ENCODE measurements at regions not wholly inside any gene's neighbourhood (a gene's known extent, or its start where the extent isn't known, plus 50 kb on each side); places are given as distances from the start of the nearest gene placed in this dataset.
A peak's percentile ranks its signal among the peaks of the same experiment; 100 is the strongest.

GRCh38 chr12:46100551-46101484, 110.4 kb upstream of the SCAF11 start:
- Histone ChIP-seq H3K27me3 (ENCODE audit: control insufficient read depth, insufficient read depth, low read length) (no peaks in the 10 kb centered on the region), H3K36me3 (ENCODE audit: control insufficient read depth, insufficient read depth, low read length) (no peaks in the 10 kb centered on the region), H3K4me3 (ENCODE audit: low read depth, low read length) (no peak overlapping the region)
- no peak for TF ChIP-seq CTCF (IDR thresholded peaks at IDR 0.05; ENCODE audit: insufficient read depth, low read length, severe bottlenecking)
- no peak for FAIRE-seq
- DNase-seq (ENCODE audit: low read depth), result peak; percentile 61

DNA sequence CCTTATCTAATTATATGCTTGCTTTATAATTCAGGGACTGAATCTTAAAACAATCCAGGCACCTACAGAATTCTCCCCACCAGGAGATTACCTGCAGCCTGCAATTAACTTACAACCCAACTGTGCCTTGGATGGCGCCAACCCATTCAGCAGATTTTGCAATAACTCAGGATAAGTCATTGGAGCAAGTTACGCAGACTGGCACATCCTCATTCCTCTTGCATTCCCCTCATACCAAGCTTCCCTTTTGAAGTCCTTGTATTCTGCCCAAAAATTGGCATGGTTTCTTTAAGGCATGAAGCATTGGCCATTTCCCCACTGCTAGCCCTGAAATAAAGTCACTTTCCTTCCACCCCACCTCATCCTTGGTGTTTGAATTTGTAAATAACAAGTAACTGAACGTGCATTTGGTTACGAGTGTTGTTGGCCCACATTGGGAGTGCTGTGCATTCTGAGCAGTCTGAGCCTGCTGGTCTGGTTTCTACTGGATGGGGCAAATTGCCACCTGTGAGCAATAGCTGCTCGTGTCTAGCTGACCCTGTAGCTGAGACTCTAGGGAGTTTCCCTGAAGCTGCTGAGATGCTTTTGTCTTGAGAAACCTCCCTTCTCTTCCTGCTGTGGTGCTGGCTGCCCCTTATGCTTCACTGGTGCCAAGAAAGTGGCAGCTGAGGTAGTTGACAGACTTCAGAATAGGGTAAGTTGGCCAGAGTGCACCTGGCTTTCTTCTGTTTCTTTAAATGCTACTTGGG, 99.2 kb upstream of the SCAF11 start:
- Histone ChIP-seq H3K4me3 (ENCODE audit: low read depth, low read length) (no peak overlapping the region), H3K27me3 (ENCODE audit: control insufficient read depth, insufficient read depth, low read length) (no peaks in the 10 kb centered on the region), H3K36me3 (ENCODE audit: control insufficient read depth, insufficient read depth, low read length) (no peaks in the 10 kb centered on the region)
- DNase-seq (ENCODE audit: low read depth) (peak; percentile 75), FAIRE-seq (peak; percentile 50)
- TF ChIP-seq CTCF (IDR thresholded peaks at IDR 0.05; ENCODE audit: insufficient read depth, low read length, severe bottlenecking), result no peak

DNA sequence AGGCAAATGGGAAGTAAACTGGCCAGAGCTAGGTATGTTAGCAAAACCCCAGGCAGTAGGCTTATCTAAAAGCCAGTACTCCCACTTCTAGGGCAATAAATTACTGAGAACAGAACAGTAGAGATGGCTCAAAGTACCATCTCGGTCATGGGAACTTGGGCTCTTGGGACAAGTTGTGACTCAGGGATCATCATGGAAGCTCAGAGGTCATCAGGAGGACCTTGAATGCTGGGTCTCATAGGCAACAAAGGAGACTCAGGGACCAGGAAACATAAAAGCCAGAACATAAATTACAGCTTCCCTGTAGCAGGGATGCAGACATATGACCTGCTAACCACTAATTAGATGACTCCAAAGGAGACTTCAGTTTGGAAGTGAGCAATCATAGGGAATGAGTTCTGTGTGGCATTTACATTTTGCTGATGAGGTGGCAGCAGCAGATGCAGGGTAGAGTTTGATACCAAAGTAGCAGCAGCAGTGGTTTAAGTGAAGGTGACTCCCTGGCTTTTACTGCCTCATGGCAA, 97.6 kb upstream of the SCAF11 start:
- TF ChIP-seq CTCF (IDR thresholded peaks at IDR 0.05; ENCODE audit: insufficient read depth, low read length, severe bottlenecking), result no peak
- Histone ChIP-seq H3K4me3 (ENCODE audit: low read depth, low read length) (no peak overlapping the region), H3K27me3 (ENCODE audit: control insufficient read depth, insufficient read depth, low read length) (no peaks in the 10 kb centered on the region), H3K36me3 (ENCODE audit: control insufficient read depth, insufficient read depth, low read length) (no peaks in the 10 kb centered on the region)
- DNase-seq (ENCODE audit: low read depth) (no peak), FAIRE-seq (no peak)

- Histone ChIP-seq H3K4me3 (ENCODE audit: low read depth, low read length) (no peak overlapping the region), H3K36me3 (ENCODE audit: control insufficient read depth, insufficient read depth, low read length) (no peaks in the 10 kb centered on the region), H3K27me3 (ENCODE audit: control insufficient read depth, insufficient read depth, low read length) (no peaks in the 10 kb centered on the region)
- DNase-seq (ENCODE audit: low read depth) (peak; percentile 80), FAIRE-seq (no peak)
- no peak for TF ChIP-seq CTCF (IDR thresholded peaks at IDR 0.05; ENCODE audit: insufficient read depth, low read length, severe bottlenecking)
These were observed 94.6 kb upstream of the SCAF11 start for GRCh38 chr12:46084666-46085631.

GRCh38 chr12:46082490-46083200, 92.3 kb upstream of the SCAF11 start:
- FAIRE-seq (no peak), DNase-seq (ENCODE audit: low read depth) (peak; percentile 69)
- Histone ChIP-seq H3K27me3 (ENCODE audit: control insufficient read depth, insufficient read depth, low read length) (no peaks in the 10 kb centered on the region), H3K36me3 (ENCODE audit: control insufficient read depth, insufficient read depth, low read length) (no peaks in the 10 kb centered on the region), H3K4me3 (ENCODE audit: low read depth, low read length) (no peak overlapping the region)
- no peak for TF ChIP-seq CTCF (IDR thresholded peaks at IDR 0.05; ENCODE audit: insufficient read depth, low read length, severe bottlenecking)

Measured in bronchial epithelial cell (primary cell).